ENCODE measurements at regions not wholly inside any gene's neighbourhood (a gene's known extent, or its start where the extent isn't known, plus 50 kb on each side); places are given as distances from the start of the nearest gene placed in this dataset.
A peak's percentile ranks its signal among the peaks of the same experiment; 100 is the strongest.
"Not testable (repeated sequence)": the region's sequence is repeated elsewhere in the genome, so short reads cannot be mapped to it uniquely, and the experiment has no call there.

GRCh38 chr7:106713452-106713851, 52.5 kb upstream of the CCDC71L start:
- not testable (repeated sequence) for DNase-seq (ENCODE audit: insufficient read length, low spot score); FAIRE-seq

- not testable (repeated sequence) for DNase-seq (ENCODE audit: insufficient read length, low spot score); FAIRE-seq
These were observed 53.9 kb upstream of the CCDC71L start for GRCh38 chr7:106714590-106715442.

GRCh38 chr7:106715730-106716129, 54.8 kb upstream of the CCDC71L start:
- no peak for DNase-seq (ENCODE audit: insufficient read length, low spot score)
- no peak for FAIRE-seq

- DNase-seq (ENCODE audit: insufficient read length, low spot score): no peak
- FAIRE-seq: no peak
These were observed 56.4 kb upstream of the CCDC71L start for GRCh38 chr7:106717254-106717954.

- DNase-seq (ENCODE audit: insufficient read length, low spot score) (peak; percentile 59), FAIRE-seq (no peak)
These were observed 57.3 kb upstream of the CCDC71L start for GRCh38 chr7:106717955-106718871.

GRCh38 chr7:106720641-106721040, 59.7 kb upstream of the CCDC71L start:
- DNase-seq (ENCODE audit: insufficient read length, low spot score): no peak
- no peak for FAIRE-seq

- no peak for DNase-seq (ENCODE audit: insufficient read length, low spot score)
- FAIRE-seq: no peak
These were observed 61.1 kb upstream of the CCDC71L start for GRCh38 chr7:106721816-106722785.

GRCh38 chr7:106723398-106723797, 62.4 kb upstream of the CCDC71L start:
- no peak for DNase-seq (ENCODE audit: insufficient read length, low spot score)
- no peak for FAIRE-seq

GRCh38 chr7:106729720-106730385, 68.9 kb upstream of the CCDC71L start:
- DNase-seq (ENCODE audit: insufficient read length, low spot score) (no peak), FAIRE-seq (no peak)

GRCh38 chr7:106731187-106731586, 70.2 kb upstream of the CCDC71L start:
- no peak for FAIRE-seq
- no peak for DNase-seq (ENCODE audit: insufficient read length, low spot score)

- DNase-seq (ENCODE audit: insufficient read length, low spot score) (no peak), FAIRE-seq (no peak)
These were observed 70.9 kb upstream of the CCDC71L start for GRCh38 chr7:106731646-106732444.

- no peak for FAIRE-seq
- DNase-seq (ENCODE audit: insufficient read length, low spot score): no peak
These were observed 74.7 kb upstream of the CCDC71L start for GRCh38 chr7:106735637-106736036.

GRCh38 chr7:106736123-106736507, 75.2 kb upstream of the CCDC71L start:
- no peak for FAIRE-seq
- no peak for DNase-seq (ENCODE audit: insufficient read length, low spot score)

- peak; percentile 38 for DNase-seq (ENCODE audit: insufficient read length, low spot score)
- FAIRE-seq: no peak
These were observed 75.7 kb upstream of the CCDC71L start for GRCh38 chr7:106736508-106737201.

GRCh38 chr7:106737202-106737562, 76.2 kb upstream of the CCDC71L start:
- FAIRE-seq (no peak), DNase-seq (ENCODE audit: insufficient read length, low spot score) (no peak)

- FAIRE-seq (no peak), DNase-seq (ENCODE audit: insufficient read length, low spot score) (no peak)
These were observed 79.8 kb upstream of the CCDC71L start for GRCh38 chr7:106740806-106741205.

GRCh38 chr7:106744563-106745091, 83.7 kb upstream of the CCDC71L start:
- DNase-seq (ENCODE audit: insufficient read length, low spot score): no peak
- no peak for FAIRE-seq

- not testable (repeated sequence) for DNase-seq (ENCODE audit: insufficient read length, low spot score); FAIRE-seq
These were observed 86.3 kb upstream of the CCDC71L start for GRCh38 chr7:106747301-106747700.

All from HTR-8/SVneo (cell line).